ENCODE measurements at regions not wholly inside any gene's neighbourhood (a gene's known extent, or its start where the extent isn't known, plus 50 kb on each side); places are given as distances from the start of the nearest gene placed in this dataset.

DNA sequence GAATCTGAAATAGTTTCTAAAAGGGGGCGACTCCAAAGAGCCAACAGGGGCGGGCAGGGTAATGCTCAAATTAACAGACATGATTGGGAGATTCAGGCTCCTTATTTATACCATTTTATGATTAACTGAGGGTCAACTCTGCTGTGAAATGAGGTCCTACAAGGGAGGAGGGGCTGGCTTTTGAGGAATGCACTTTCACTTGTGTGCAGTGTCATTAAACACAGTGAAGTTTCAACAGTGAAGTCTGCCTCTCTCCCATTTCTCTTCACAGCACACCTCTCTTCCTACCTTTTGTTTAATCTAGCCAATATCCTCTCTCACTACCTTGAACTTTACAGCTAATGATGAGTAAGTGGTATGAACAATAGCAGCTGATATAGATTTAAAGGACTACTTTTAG lies 557.3 kb upstream of the CITED2 start:
- TF ChIP-seq, protein P1, sequence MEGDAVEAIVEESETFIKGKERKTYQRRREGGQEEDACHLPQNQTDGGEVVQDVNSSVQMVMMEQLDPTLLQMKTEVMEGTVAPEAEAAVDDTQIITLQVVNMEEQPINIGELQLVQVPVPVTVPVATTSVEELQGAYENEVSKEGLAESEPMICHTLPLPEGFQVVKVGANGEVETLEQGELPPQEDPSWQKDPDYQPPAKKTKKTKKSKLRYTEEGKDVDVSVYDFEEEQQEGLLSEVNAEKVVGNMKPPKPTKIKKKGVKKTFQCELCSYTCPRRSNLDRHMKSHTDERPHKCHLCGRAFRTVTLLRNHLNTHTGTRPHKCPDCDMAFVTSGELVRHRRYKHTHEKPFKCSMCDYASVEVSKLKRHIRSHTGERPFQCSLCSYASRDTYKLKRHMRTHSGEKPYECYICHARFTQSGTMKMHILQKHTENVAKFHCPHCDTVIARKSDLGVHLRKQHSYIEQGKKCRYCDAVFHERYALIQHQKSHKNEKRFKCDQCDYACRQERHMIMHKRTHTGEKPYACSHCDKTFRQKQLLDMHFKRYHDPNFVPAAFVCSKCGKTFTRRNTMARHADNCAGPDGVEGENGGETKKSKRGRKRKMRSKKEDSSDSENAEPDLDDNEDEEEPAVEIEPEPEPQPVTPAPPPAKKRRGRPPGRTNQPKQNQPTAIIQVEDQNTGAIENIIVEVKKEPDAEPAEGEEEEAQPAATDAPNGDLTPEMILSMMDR (IDR thresholded peaks at IDR 0.05 in 4 of 5, conservative IDR thresholded peaks at IDR 0.05 in 1 of 5), result no peak
- TF ChIP-seq POLR2A (IDR thresholded peaks at IDR 0.05), result no peak
